ENCODE measurements at regions not wholly inside any gene's neighbourhood (a gene's known extent, or its start where the extent isn't known, plus 50 kb on each side); places are given as distances from the start of the nearest gene placed in this dataset.

- Histone ChIP-seq H3K4me3 (ENCODE audit: insufficient read depth, low read depth, low read length) (no peak overlapping the region), H3K23ac (ENCODE audit: low read depth, low read length) (no peak overlapping the region), H3K56ac (ENCODE audit: extremely low read depth, insufficient read depth, low read length) (no peak overlapping the region), H3K9ac (ENCODE audit: low read depth, low read length) (no peak overlapping the region), H3K14ac (replicated peaks; ENCODE audit: low read depth, low read length) (no peak overlapping the region), H3K4me1 (ENCODE audit: control insufficient read depth, insufficient read depth, low read length) (no peaks in the 10 kb centered on the region), H2AK9ac (replicated peaks; ENCODE audit: low read depth, low read length, poor library complexity) (no peak overlapping the region), H4K91ac (ENCODE audit: insufficient read depth, low read depth, low read length) (no peak overlapping the region), H2BK120ac (ENCODE audit: low read depth, low read length) (no peak overlapping the region), H3K27ac (ENCODE audit: insufficient read depth, low read length) (no peak overlapping the region), H2BK15ac (ENCODE audit: low read depth, low read length) (no peak overlapping the region), H4K5ac (ENCODE audit: low read depth, low read length) (no peak overlapping the region), H3K9me1 (ENCODE audit: insufficient read depth, low read length) (no peaks in the 10 kb centered on the region), H2AFZ (replicated peaks; ENCODE audit: low read length, poor library complexity) (no peak overlapping the region), H2BK5ac (ENCODE audit: low read depth, low read length, poor library complexity, severe bottlenecking) (no peak overlapping the region), H3K27me3 (ENCODE audit: control insufficient read depth, insufficient read depth, low read length) (no peaks in the 10 kb centered on the region), H4K20me1 (ENCODE audit: insufficient read depth, low read length) (no peaks in the 10 kb centered on the region), H3K4ac (ENCODE audit: low read depth, low read length) (no peak overlapping the region), H3K79me1 (ENCODE audit: low read depth in 1 of 2, low read length in 2 of 2) (no peaks in the 10 kb centered on the region), H3K18ac (ENCODE audit: low read depth, low read length) (no peak overlapping the region), H3K4me2 (ENCODE audit: low read depth, low read length) (no peak overlapping the region), H2BK20ac (ENCODE audit: low read depth, low read length) (no peak overlapping the region), H3K36me3 (ENCODE audit: control insufficient read depth, insufficient read depth, low read length) (no peaks in the 10 kb centered on the region), H4K8ac (ENCODE audit: low read depth in 2 of 2, low read length in 2 of 2) (no peak overlapping the region), H2AK5ac (ENCODE audit: low read depth, low read length) (no peak overlapping the region), H3K9me3 (ENCODE audit: control insufficient read depth, insufficient read depth, low read length) (no peaks in the 10 kb centered on the region)
- dilution Hi-C loops (cut with HindIII; ENCODE audit: low sequenced_read_pairs, unreplicated experiment) (no loop called here), intact Hi-C loops (cut with micrococcal nuclease) (no loop called here), in situ Hi-C loops (cut with MboI; ENCODE audit: low sequenced_read_pairs) (no loop called here)
- ChIA-PET CTCF (no interaction called here), POLR2A (ENCODE audit: unreplicated experiment) (no interaction called here)
- BruUV-seq (replicated peaks) = no TSS peak
- no CpG with 5 or more reads among the region's 4 CpGs for WGBS, 2 experiments (ENCODE audit: extremely low coverage in 2 of 2, insufficient read length in 1 of 2)
- DNase-seq = peak; percentile 40
- no peak for TF ChIP-seq RFX5 (IDR thresholded peaks at IDR 0.05; ENCODE audit: low read depth, low read length)
- TF ChIP-seq CTCF (conservative IDR thresholded peaks at IDR 0.05; ENCODE audit: low read depth, low read length) = no peak
- TF ChIP-seq, protein P1, sequence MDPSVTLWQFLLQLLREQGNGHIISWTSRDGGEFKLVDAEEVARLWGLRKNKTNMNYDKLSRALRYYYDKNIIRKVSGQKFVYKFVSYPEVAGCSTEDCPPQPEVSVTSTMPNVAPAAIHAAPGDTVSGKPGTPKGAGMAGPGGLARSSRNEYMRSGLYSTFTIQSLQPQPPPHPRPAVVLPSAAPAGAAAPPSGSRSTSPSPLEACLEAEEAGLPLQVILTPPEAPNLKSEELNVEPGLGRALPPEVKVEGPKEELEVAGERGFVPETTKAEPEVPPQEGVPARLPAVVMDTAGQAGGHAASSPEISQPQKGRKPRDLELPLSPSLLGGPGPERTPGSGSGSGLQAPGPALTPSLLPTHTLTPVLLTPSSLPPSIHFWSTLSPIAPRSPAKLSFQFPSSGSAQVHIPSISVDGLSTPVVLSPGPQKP (IDR thresholded peaks at IDR 0.05; ENCODE audit: borderline replicate concordance, low read depth, low read length) = no peak
- no peak for TF ChIP-seq RCOR1 (IDR thresholded peaks at IDR 0.05; ENCODE audit: insufficient replicate concordance, low read length)
- TF ChIP-seq SMC3 (IDR thresholded peaks at IDR 0.05; ENCODE audit: low read depth, low read length) = no peak
- TF ChIP-seq NFE2L2 (IDR thresholded peaks at IDR 0.05; ENCODE audit: low read depth, low read length) = no peak
- no peak for TF ChIP-seq FOS (IDR thresholded peaks at IDR 0.05; ENCODE audit: low read depth, low read length)
- no peak for TF ChIP-seq MAZ (IDR thresholded peaks at IDR 0.05; ENCODE audit: borderline replicate concordance, low read depth, low read length)
- TF ChIP-seq USF2 (IDR thresholded peaks at IDR 0.05; ENCODE audit: low read depth, low read length) = no peak
- TF ChIP-seq BHLHE40 (IDR thresholded peaks at IDR 0.05; ENCODE audit: low read depth, low read length) = no peak
- ATAC-seq (ENCODE audit: low read depth) = peak; percentile 72
These were observed 795.3 kb upstream of the CELF2 start for GRCh38 chr10:10222304-10222841.

Data from IMR-90 (cell line).